ENCODE measurements at regions not wholly inside any gene's neighbourhood (a gene's known extent, or its start where the extent isn't known, plus 50 kb on each side); places are given as distances from the start of the nearest gene placed in this dataset.
"Not testable (repeated sequence)": the region's sequence is repeated elsewhere in the genome, so short reads cannot be mapped to it uniquely, and the experiment has no call there.

GRCh38 chr1:219717536-219717935 lies 104.6 kb upstream of the ZC3H11B start:
- no peak for DNase-seq

GRCh38 chr1:219716611-219717114 lies 103.8 kb upstream of the ZC3H11B start:
- no peak for DNase-seq

- DNase-seq = no peak
Measured at GRCh38 chr1:219713981-219714381, 101.1 kb upstream of the ZC3H11B start.

- DNase-seq = no peak
Measured at GRCh38 chr1:219712506-219712905, 99.6 kb upstream of the ZC3H11B start.

GRCh38 chr1:219710529-219711194 lies 97.8 kb upstream of the ZC3H11B start:
- DNase-seq = no peak

- no peak for DNase-seq
Measured at GRCh38 chr1:219708919-219709543, 96.1 kb upstream of the ZC3H11B start.

GRCh38 chr1:219707885-219708284 lies 95.0 kb upstream of the ZC3H11B start:
- DNase-seq = not testable (repeated sequence)

GRCh38 chr1:219704331-219704730 lies 91.4 kb upstream of the ZC3H11B start:
- not testable (repeated sequence) for DNase-seq

GRCh38 chr1:219703368-219703639 lies 90.4 kb upstream of the ZC3H11B start:
- no peak for DNase-seq

GRCh38 chr1:219701476-219701875 lies 88.6 kb upstream of the ZC3H11B start:
- DNase-seq = no peak

GRCh38 chr1:219699870-219700269 lies 87.0 kb upstream of the ZC3H11B start:
- DNase-seq = no peak

GRCh38 chr1:219697682-219698081 lies 84.8 kb upstream of the ZC3H11B start:
- DNase-seq = no peak

- no peak for DNase-seq
Measured at GRCh38 chr1:219692981-219693380, 80.1 kb upstream of the ZC3H11B start.

GRCh38 chr1:219689774-219690173 lies 76.9 kb upstream of the ZC3H11B start:
- no peak for DNase-seq

GRCh38 chr1:219687779-219688178 lies 74.9 kb upstream of the ZC3H11B start:
- DNase-seq = no peak

GRCh38 chr1:219686171-219686570 lies 73.3 kb upstream of the ZC3H11B start:
- no peak for DNase-seq

GRCh38 chr1:219682788-219683187 lies 69.9 kb upstream of the ZC3H11B start:
- DNase-seq = no peak

GRCh38 chr1:219681876-219682275 lies 69.0 kb upstream of the ZC3H11B start:
- no peak for DNase-seq

GRCh38 chr1:219676012-219676765 lies 63.3 kb upstream of the ZC3H11B start:
- DNase-seq = no peak

- DNase-seq = no peak
Measured at GRCh38 chr1:219670426-219671149, 57.7 kb upstream of the ZC3H11B start.

- no peak for DNase-seq
Measured at GRCh38 chr1:219669556-219669955, 56.7 kb upstream of the ZC3H11B start.

GRCh38 chr1:219669042-219669441 lies 56.1 kb upstream of the ZC3H11B start:
- DNase-seq = no peak

GRCh38 chr1:219668446-219668845 lies 55.5 kb upstream of the ZC3H11B start:
- DNase-seq = no peak
